Activated T-cell treated with anti-CD3 and anti-CD28 coated beads, Interleukin-2, amount 50 U/mL, for 72 hours (primary cell): ENCODE measurements at regions not wholly inside any gene's neighbourhood (a gene's known extent, or its start where the extent isn't known, plus 50 kb on each side); places are given as distances from the start of the nearest gene placed in this dataset.

Source experiments
- ATAC-seq, 2 donors: fragments of 150-1000 bp; cut with Tn5 transposase; replicated peaks in 1 of 2; 2 replicates each; pipeline ENCODE4 v1.10.0; 2021; ENCODE audit warnings: moderate library complexity in 2 of 2, mild to moderate bottlenecking in 1 of 2
- DNase-seq, 2 donors: peaks; one replicate each; pipeline ENCODE4 v3.0.0; 2021 to 2022; ENCODE audit warnings: mixed read lengths in 1 of 2
- H3K27ac Mint-ChIP-seq: one replicate; pipeline ENCODE4 v1.8.0; 2022; ENCODE audit warnings: mild to moderate bottlenecking, moderate library complexity, mixed read lengths
- H3K27me3 Mint-ChIP-seq: one replicate; pipeline ENCODE4 v1.8.0; 2022; ENCODE audit warnings: low read depth, mixed read lengths
- H3K36me3 Mint-ChIP-seq, 2 donors: one replicate each; pipeline ENCODE4 v1.8.0; 2022; ENCODE audit warnings: mixed read lengths in 2 of 2, mild to moderate bottlenecking in 1 of 2; ENCODE audit not compliant: insufficient read depth in 2 of 2
- H3K4me1 Mint-ChIP-seq: one replicate; pipeline ENCODE4 v1.8.0; 2022; ENCODE audit warnings: low read depth, mixed read lengths
- H3K4me3 Mint-ChIP-seq, 2 donors: one replicate each; pipeline ENCODE4 v1.8.0; 2022; ENCODE audit warnings: mild to moderate bottlenecking in 2 of 2, mixed read lengths in 2 of 2, moderate library complexity in 2 of 2
- H3K9me3 Mint-ChIP-seq, 2 donors: one replicate each; pipeline ENCODE4 v1.8.0; 2022; ENCODE audit warnings: mixed read lengths in 2 of 2

GRCh38 chr21:21605521-21605920 lies 607.3 kb downstream of the NCAM2 start:
- Mint-ChIP-seq H3K27ac (no peak overlapping the region), H3K27me3 (no peaks in the 10 kb centered on the region), H3K9me3 (peaks cover 3 to 5% of the 10 kb centered on the region in 2 donors), H3K36me3 (no peaks in the 10 kb centered on the region), H3K4me3 (no peak overlapping the region), H3K4me1 (no peaks in the 10 kb centered on the region)
- DNase-seq (no peak), ATAC-seq (no peak)

- no peaks in the 10 kb centered on the region for H3K4me1 Mint-ChIP-seq
- H3K27ac Mint-ChIP-seq: no peak overlapping the region
- H3K4me3 Mint-ChIP-seq: no peak overlapping the region
- H3K27me3 Mint-ChIP-seq: no peaks in the 10 kb centered on the region
- ATAC-seq: no peak
- no peaks in the 10 kb centered on the region for H3K36me3 Mint-ChIP-seq
- H3K9me3 Mint-ChIP-seq: peaks cover 3 to 5% of the 10 kb centered on the region in 2 donors
- no peak for DNase-seq
These were observed 607.8 kb downstream of the NCAM2 start for GRCh38 chr21:21606041-21606440.

- no peaks in the 10 kb centered on the region for H3K27me3 Mint-ChIP-seq
- ATAC-seq: no peak
These were observed 614.3 kb downstream of the NCAM2 start for GRCh38 chr21:21612466-21612865.

GRCh38 chr21:21614966-21615365 lies 616.8 kb downstream of the NCAM2 start:
- Mint-ChIP-seq H3K27me3 (no peaks in the 10 kb centered on the region), H3K4me3 (no peak overlapping the region), H3K36me3 (no peaks in the 10 kb centered on the region), H3K27ac (no peak overlapping the region), H3K9me3 (peaks cover 3 to 4% of the 10 kb centered on the region in 2 donors), H3K4me1 (no peaks in the 10 kb centered on the region)
- ATAC-seq: no peak
- no peak for DNase-seq

More at GRCh38 chr21:21612466-21612865, 614.3 kb downstream of the NCAM2 start:
- no peak for DNase-seq
- no peak overlapping the region for H3K4me3 Mint-ChIP-seq
- peaks cover 6% of the 10 kb centered on the region in 2 donors for H3K9me3 Mint-ChIP-seq
- no peaks in the 10 kb centered on the region for H3K4me1 Mint-ChIP-seq
- no peaks in the 10 kb centered on the region for H3K36me3 Mint-ChIP-seq
- H3K27ac Mint-ChIP-seq: no peak overlapping the region

- no peak overlapping the region for H3K4me3 Mint-ChIP-seq
- no peak for ATAC-seq
- no peak for DNase-seq
- H3K36me3 Mint-ChIP-seq: no peaks in the 10 kb centered on the region
- H3K4me1 Mint-ChIP-seq: no peaks in the 10 kb centered on the region
- H3K9me3 Mint-ChIP-seq: peaks cover 5 to 6% of the 10 kb centered on the region in 2 donors
- H3K27ac Mint-ChIP-seq: no peak overlapping the region
- no peaks in the 10 kb centered on the region for H3K27me3 Mint-ChIP-seq
These were observed 624.4 kb downstream of the NCAM2 start for GRCh38 chr21:21622460-21623234.

- Mint-ChIP-seq H3K9me3 (peaks cover 5 to 6% of the 10 kb centered on the region in 2 donors), H3K4me1 (no peaks in the 10 kb centered on the region), H3K27ac (no peak overlapping the region), H3K27me3 (no peaks in the 10 kb centered on the region), H3K36me3 (no peaks in the 10 kb centered on the region), H3K4me3 (no peak overlapping the region)
- DNase-seq (no peak), ATAC-seq (no peak)
These were observed 626.5 kb downstream of the NCAM2 start for GRCh38 chr21:21624674-21625073.

GRCh38 chr21:21631961-21632360 lies 633.8 kb downstream of the NCAM2 start:
- no peak overlapping the region for H3K27ac Mint-ChIP-seq
- H3K27me3 Mint-ChIP-seq: no peaks in the 10 kb centered on the region
- H3K4me1 Mint-ChIP-seq: no peaks in the 10 kb centered on the region
- H3K36me3 Mint-ChIP-seq: no peaks in the 10 kb centered on the region
- H3K9me3 Mint-ChIP-seq: peaks cover 4 to 9% of the 10 kb centered on the region in 2 donors
- no peak overlapping the region for H3K4me3 Mint-ChIP-seq
- no peak for DNase-seq
- ATAC-seq: no peak

GRCh38 chr21:21632926-21633325 lies 634.7 kb downstream of the NCAM2 start:
- ATAC-seq (no peak), DNase-seq (no peak)
- Mint-ChIP-seq H3K4me3 (no peak overlapping the region), H3K27me3 (no peaks in the 10 kb centered on the region), H3K4me1 (no peaks in the 10 kb centered on the region), H3K9me3 (peaks cover 2 to 9% of the 10 kb centered on the region in 2 donors), H3K36me3 (no peaks in the 10 kb centered on the region), H3K27ac (no peak overlapping the region)

- peaks cover 0 to 2% of the 10 kb centered on the region in 2 donors for H3K9me3 Mint-ChIP-seq
- H3K27me3 Mint-ChIP-seq: no peaks in the 10 kb centered on the region
- no peak overlapping the region for H3K4me3 Mint-ChIP-seq
- DNase-seq: no peak
- no peak for ATAC-seq
- no peaks in the 10 kb centered on the region for H3K4me1 Mint-ChIP-seq
- H3K27ac Mint-ChIP-seq: no peak overlapping the region
- H3K36me3 Mint-ChIP-seq: no peaks in the 10 kb centered on the region
These were observed 663.5 kb downstream of the NCAM2 start for GRCh38 chr21:21661741-21662140.

- H3K36me3 Mint-ChIP-seq: no peaks in the 10 kb centered on the region
- H3K4me1 Mint-ChIP-seq: no peaks in the 10 kb centered on the region
- ATAC-seq (no peak), DNase-seq (no peak)
- H3K27me3 Mint-ChIP-seq: no peaks in the 10 kb centered on the region
- H3K27ac Mint-ChIP-seq: no peak overlapping the region
- H3K9me3 Mint-ChIP-seq: peaks cover 0 to 2% of the 10 kb centered on the region in 2 donors
- no peak overlapping the region for H3K4me3 Mint-ChIP-seq
These were observed 664.6 kb downstream of the NCAM2 start for GRCh38 chr21:21662776-21663175.

- ATAC-seq (no peak), DNase-seq (no peak)
- H3K9me3 Mint-ChIP-seq: peaks cover 0 to 2% of the 10 kb centered on the region in 2 donors
- H3K27me3 Mint-ChIP-seq: no peaks in the 10 kb centered on the region
- no peaks in the 10 kb centered on the region for H3K4me1 Mint-ChIP-seq
- no peak overlapping the region for H3K27ac Mint-ChIP-seq
- no peak overlapping the region for H3K4me3 Mint-ChIP-seq
- H3K36me3 Mint-ChIP-seq: no peaks in the 10 kb centered on the region
These were observed 666.7 kb downstream of the NCAM2 start for GRCh38 chr21:21664871-21665270.

- H3K36me3 Mint-ChIP-seq: no peaks in the 10 kb centered on the region
- H3K27ac Mint-ChIP-seq: no peak overlapping the region
- H3K4me1 Mint-ChIP-seq: no peaks in the 10 kb centered on the region
- ATAC-seq: no peak
- no peak for DNase-seq
- no peaks in the 10 kb centered on the region for H3K27me3 Mint-ChIP-seq
- no peak overlapping the region for H3K4me3 Mint-ChIP-seq
- peaks cover 2 to 4% of the 10 kb centered on the region in 2 donors for H3K9me3 Mint-ChIP-seq
These were observed 668.5 kb downstream of the NCAM2 start for GRCh38 chr21:21666689-21667088.

- ATAC-seq (no peak), DNase-seq (no peak)
- H3K4me1 Mint-ChIP-seq: no peaks in the 10 kb centered on the region
These were observed 670.0 kb downstream of the NCAM2 start for GRCh38 chr21:21668198-21668597.

GRCh38 chr21:21673959-21674358 lies 675.8 kb downstream of the NCAM2 start:
- Mint-ChIP-seq H3K4me3 (no peak overlapping the region), H3K9me3 (peaks cover 9 to 10% of the 10 kb centered on the region in 2 donors), H3K27ac (no peak overlapping the region), H3K27me3 (no peaks in the 10 kb centered on the region), H3K36me3 (peaks cover under 1 to 2% of the 10 kb centered on the region in 2 donors), H3K4me1 (no peaks in the 10 kb centered on the region)
- DNase-seq (no peak), ATAC-seq (no peak)

More at GRCh38 chr21:21668198-21668597, 670.0 kb downstream of the NCAM2 start:
- no peak overlapping the region for H3K4me3 Mint-ChIP-seq
- no peak overlapping the region for H3K27ac Mint-ChIP-seq
- no peaks in the 10 kb centered on the region for H3K27me3 Mint-ChIP-seq
- H3K36me3 Mint-ChIP-seq: no peaks in the 10 kb centered on the region
- peaks cover 2 to 4% of the 10 kb centered on the region in 2 donors for H3K9me3 Mint-ChIP-seq
